ENCODE measurements at regions not wholly inside any gene's neighbourhood (a gene's known extent, or its start where the extent isn't known, plus 50 kb on each side); places are given as distances from the start of the nearest gene placed in this dataset.

DNA sequence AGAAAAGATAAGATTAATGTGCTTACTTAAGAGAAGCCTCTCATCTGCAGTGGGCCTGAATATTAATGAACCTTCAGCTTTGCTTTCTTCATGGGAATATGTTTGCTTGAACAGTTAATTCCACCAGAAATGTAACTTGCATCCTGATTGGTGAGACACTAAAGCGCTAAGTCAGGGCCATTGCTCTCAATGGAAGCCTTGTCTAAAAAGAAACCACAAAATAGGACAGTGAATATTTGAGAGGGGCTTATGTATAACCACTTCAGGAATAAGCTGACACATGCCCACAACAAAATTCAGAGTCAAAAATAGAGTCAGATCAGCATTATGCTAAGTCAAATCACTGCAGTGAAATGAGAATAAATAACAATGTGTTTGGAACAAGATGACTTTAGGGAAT, 1125.8 kb downstream of the STIM2 start:
- no peak for TF ChIP-seq POLR2A (IDR thresholded peaks at IDR 0.05)
- TF ChIP-seq, protein P1, sequence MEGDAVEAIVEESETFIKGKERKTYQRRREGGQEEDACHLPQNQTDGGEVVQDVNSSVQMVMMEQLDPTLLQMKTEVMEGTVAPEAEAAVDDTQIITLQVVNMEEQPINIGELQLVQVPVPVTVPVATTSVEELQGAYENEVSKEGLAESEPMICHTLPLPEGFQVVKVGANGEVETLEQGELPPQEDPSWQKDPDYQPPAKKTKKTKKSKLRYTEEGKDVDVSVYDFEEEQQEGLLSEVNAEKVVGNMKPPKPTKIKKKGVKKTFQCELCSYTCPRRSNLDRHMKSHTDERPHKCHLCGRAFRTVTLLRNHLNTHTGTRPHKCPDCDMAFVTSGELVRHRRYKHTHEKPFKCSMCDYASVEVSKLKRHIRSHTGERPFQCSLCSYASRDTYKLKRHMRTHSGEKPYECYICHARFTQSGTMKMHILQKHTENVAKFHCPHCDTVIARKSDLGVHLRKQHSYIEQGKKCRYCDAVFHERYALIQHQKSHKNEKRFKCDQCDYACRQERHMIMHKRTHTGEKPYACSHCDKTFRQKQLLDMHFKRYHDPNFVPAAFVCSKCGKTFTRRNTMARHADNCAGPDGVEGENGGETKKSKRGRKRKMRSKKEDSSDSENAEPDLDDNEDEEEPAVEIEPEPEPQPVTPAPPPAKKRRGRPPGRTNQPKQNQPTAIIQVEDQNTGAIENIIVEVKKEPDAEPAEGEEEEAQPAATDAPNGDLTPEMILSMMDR (IDR thresholded peaks at IDR 0.05) = no peak
